ENCODE measurements at regions not wholly inside any gene's neighbourhood (a gene's known extent, or its start where the extent isn't known, plus 50 kb on each side); places are given as distances from the start of the nearest gene placed in this dataset.

GRCh38 chrX:26954029-26954428 is 509.1 kb downstream of the PPP4R3C start:
- TF ChIP-seq CTCF (IDR thresholded peaks at IDR 0.05) (no peak), EZH2 (IDR thresholded peaks at IDR 0.05; ENCODE audit: borderline replicate concordance, insufficient read depth, low read depth, low read length, poor library complexity, severe bottlenecking) (no peak)
